NCI-H446 treated with DMSO at 0.1 percent for 48 hours (cell line): ENCODE measurements at regions not wholly inside any gene's neighbourhood (a gene's known extent, or its start where the extent isn't known, plus 50 kb on each side); places are given as distances from the start of the nearest gene placed in this dataset.
A peak's percentile ranks its signal among the peaks of the same experiment; 100 is the strongest.
"Not testable (repeated sequence)": the region's sequence is repeated elsewhere in the genome, so short reads cannot be mapped to it uniquely, and the experiment has no call there.

Experiments used
- DNase-seq: peaks from one replicate; lab custom pipeline; 2025; lab: John Stamatoyannopoulos, UW

GRCh38 chr7:106448992-106449859 is 164.4 kb upstream of the NAMPT start:
- no peak for DNase-seq

DNA sequence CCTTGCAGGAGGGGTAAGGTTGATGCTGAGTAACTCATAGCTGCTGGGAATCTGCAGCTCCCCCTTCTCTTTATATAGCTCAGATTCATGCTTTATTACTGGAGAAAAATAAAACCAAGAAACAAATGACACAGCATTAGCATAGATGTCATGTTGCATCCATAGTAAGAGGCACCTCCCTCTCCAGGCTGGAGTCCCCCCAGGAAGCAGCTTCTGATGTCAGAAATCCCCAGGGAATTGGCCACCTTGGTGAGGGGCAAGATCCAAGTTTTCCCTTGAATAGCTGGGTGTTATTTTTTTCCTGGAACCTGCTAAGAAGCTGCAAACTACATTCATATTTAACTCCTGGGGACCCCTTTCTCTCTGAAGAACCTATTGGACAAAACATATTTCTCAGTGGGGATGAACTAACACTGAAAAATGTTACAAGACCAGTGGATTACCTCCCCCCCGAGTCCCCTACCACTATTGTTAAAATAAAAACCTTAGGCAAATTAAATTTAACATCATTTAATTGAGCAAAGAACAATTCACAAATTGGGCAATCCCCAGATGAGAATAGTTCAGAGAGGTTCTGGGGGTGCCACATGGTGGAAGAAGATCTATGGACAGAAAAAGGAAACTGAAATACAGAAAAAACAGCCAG is 163.7 kb upstream of the NAMPT start:
- DNase-seq = no peak

GRCh38 chr7:106447318-106447847 is 162.6 kb upstream of the NAMPT start:
- DNase-seq = no peak

GRCh38 chr7:106445366-106445765 is 160.6 kb upstream of the NAMPT start:
- DNase-seq = not testable (repeated sequence)

GRCh38 chr7:106444068-106444655 is 159.4 kb upstream of the NAMPT start:
- DNase-seq = no peak

GRCh38 chr7:106443156-106443555 is 158.4 kb upstream of the NAMPT start:
- no peak for DNase-seq

- DNase-seq = no peak
Measured at GRCh38 chr7:106442476-106442875, 157.7 kb upstream of the NAMPT start.

- not testable (repeated sequence) for DNase-seq
Measured at GRCh38 chr7:106441343-106441742, 156.6 kb upstream of the NAMPT start.

GRCh38 chr7:106436933-106437332 is 152.2 kb upstream of the NAMPT start:
- DNase-seq = not testable (repeated sequence)

DNA sequence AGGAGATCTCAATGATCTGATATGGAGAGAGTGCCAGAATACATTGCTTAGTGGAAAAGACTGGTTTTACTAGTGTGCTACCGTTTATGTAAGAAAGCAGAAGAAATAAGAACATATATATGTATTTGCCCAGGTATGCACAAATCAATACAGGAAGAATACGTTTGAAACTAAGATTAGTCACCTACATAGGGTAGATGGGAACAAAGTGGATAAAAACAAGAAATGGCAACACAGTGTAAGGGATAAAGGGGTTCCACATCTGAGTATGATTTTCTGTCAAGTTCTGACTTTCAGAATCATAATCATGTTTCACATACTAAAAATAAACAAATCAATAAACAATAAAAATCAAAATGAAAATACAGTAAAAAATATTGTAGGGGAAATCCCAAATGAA is 148.6 kb upstream of the NAMPT start:
- no peak for DNase-seq

DNA sequence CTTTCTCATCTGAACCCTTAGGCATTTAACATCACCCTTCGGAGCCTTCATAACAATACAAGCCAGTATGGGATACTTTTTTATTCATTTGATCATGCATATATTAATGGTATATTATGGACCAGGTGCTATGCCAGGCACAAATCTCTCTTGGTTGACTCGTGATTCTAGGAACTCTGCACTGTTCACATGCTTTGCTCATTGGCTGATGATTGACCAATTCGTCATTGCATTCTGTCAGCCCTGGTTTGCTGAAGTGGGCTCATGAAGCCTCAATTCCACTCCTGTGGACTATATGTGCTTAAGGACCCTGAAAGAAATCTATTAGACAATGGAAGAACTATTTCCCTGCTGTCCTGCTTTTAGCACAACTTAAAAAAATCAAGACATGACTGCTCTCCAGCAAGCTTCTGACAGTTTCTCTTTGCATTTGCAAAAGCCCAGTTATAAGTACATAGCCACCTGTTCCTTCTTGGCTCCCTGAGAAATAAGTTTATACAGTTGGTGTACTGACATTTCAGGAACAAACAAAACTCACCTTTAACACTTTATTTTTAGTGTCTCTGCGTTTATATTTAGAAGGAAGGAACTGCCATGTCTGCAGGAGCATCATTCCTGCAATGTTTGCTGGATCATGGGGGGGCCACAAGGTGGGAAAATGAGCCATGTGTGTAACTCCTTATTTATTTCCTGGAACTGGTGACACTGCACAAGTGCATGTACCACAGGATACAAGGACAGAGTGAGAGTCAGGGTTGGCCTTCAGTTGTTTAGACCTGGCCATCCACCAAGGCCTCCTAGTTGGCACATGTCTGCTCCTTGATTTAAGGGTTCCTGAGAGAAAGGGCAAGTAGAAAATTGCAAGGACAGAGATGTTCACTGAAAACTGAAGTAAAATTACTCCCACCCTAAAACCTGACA is 146.0 kb upstream of the NAMPT start:
- no peak for DNase-seq

GRCh38 chr7:106430103-106430502 is 145.3 kb upstream of the NAMPT start:
- DNase-seq = no peak

DNA sequence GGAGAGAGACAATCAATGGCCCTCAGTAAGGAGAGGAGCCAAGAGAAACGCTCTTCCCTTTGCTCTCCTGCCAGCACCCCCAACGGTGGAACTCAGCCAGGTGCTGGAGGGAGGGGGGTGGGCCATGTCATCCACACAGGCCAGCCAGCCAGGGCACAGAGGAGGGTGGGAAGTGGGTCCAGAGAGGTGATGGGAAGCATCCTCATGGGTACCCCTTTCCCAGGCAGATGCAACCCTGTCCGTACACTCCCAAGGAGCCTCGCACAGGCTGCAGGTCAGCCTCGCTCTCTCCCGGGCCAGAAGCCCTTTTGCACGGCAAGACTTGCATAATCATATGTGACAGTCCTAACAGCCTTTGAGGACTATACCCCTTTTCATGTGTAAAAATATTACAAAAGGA is 142.0 kb upstream of the NAMPT start:
- DNase-seq = no peak

DNA sequence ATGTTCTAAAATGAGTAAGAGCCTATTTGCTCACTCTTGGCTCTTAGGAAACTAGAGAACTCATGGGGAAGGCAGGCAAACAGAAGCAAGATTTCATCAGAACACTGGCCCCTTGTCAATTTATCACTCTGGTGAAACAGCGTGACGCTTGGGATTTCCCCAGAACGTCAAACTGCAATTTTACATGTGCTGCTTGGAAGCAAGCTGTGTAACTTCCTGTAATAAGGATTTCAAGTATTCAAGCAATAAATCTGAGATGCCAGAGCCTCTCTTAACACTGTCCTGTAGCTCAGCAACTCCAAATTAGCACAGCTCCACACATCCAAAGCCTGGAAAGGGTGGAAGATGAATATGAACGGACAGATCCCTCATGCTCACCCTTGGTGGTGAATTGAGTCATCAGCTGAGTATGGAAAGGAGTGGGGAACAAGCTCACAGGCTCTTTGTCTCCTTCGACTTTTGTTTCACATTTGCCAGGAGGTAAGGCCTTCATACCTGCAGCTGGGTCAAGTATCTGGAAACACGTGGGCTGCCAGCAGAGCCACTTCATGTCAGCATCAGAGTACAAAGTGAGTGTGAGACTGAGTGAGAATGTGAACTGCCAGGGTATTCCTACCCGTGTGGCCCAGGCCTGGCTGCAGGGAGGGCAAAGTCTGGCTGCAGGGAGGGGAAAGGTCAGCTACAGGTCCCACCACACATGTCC is 140.4 kb upstream of the NAMPT start:
- DNase-seq = no peak

GRCh38 chr7:106424476-106425016 is 139.8 kb upstream of the NAMPT start:
- no peak for DNase-seq

DNA sequence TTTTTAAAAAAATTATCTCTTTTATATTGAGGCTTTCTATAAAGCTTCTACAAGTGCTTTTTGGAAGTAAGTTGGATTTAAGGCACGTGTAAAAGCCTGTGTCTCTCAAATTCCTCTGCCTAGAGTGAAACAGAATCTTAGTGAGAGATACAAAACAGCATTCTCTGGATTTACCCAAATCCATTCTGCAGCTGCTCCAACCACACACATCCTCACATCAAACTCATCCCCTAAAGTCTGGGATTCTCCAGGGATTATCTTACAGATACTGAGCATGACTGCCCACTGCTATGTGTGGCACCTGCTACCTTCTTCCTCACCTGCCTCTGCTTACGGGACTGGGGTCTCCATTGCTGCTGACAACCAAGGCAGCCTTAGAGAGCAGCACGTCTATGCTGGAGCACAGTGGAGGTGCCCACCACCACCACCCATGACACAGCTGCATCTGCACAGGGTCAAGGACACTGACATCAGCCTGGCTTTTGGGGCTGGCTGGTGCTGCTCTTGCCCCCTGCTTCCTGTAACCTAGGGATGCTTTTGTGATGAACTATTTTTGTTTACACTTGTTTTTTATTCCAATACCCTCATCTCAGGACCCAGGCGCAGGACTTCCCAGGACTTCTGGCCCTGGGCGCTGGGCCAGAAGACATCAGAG is 139.2 kb upstream of the NAMPT start:
- no peak for DNase-seq

- DNase-seq = no peak
Measured at GRCh38 chr7:106423111-106423510, 138.3 kb upstream of the NAMPT start.

DNA sequence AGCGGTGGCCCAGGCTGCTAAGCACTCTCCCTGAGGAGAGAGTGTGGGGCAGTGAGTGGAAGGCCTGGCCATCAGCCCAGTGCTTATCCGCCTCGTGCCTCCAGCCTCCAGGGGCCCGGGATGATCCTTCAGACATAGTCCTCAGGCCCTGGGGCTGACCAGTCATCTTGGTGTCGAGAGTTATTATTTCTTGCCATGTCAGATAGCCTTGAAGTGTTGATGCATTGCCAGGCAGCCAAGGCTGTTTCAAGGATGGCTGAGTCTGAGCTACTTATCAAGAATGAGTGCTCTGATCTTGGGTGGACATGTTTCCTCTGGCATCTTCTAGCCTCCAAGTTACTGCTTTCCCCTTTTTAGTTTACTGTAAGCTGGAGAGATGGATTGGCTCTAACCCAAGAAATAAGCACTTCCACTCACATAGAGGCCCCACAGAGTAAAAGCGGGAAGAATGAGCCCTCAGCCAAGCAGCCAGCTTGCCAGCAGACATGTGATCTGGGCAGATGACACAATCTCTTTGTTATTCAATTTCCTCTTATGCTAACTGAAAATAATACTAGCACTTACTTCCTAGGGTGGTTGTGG is 136.5 kb upstream of the NAMPT start:
- DNase-seq = peak; percentile 81

- no peak for DNase-seq
Measured at GRCh38 chr7:106420736-106421135, 136.0 kb upstream of the NAMPT start.

DNA sequence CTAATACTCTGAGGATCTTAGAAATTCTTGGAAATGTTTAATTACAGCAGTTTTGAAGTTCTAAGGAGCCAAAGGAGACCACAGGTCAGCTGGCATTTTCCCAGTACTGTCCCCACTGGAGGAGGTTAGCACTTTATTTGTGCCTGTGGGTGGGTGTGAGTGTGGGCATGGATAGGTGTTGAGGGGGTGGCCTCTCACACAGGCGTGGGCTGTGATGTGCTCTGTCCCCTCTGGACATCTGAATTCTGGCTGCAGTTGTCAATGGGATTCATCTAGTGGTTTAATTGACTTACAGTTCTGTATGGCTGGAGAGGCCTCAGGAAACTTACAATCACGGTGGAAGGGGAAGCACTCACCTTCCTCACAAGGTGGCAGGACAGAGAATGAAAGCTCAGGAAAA is 135.4 kb upstream of the NAMPT start:
- DNase-seq = no peak
